Suppressor macrophage treated with lipopolysaccharide for 1 hour (primary cell): ENCODE measurements at regions not wholly inside any gene's neighbourhood (a gene's known extent, or its start where the extent isn't known, plus 50 kb on each side); places are given as distances from the start of the nearest gene placed in this dataset.

ENCODE experiments used
- DNase-seq, 3 donors: peaks; one replicate each; pipeline ENCODE4 v3.0.0-alpha.2; 2020 to 2022

DNA sequence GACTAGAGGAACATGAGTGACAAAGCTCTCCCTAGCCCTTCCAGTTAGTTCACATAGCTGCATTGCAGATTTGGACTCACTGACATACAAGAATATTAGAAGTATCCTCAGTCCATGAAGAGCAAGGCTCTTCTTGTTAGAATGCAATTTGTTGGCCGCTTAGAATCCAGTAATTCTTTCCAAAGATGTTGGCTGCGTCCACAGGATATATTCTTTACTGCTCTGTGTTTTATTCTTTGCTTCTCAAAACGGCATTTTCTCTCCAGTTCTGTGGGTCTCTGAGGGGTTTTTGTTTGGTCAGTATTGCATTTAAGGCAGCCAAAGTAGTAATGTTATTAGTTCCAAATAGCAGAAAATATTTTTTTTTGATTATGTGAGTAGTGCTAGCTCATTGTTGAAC lies 588.6 kb downstream of the DNAJB9 start:
- DNase-seq = no peak

DNA sequence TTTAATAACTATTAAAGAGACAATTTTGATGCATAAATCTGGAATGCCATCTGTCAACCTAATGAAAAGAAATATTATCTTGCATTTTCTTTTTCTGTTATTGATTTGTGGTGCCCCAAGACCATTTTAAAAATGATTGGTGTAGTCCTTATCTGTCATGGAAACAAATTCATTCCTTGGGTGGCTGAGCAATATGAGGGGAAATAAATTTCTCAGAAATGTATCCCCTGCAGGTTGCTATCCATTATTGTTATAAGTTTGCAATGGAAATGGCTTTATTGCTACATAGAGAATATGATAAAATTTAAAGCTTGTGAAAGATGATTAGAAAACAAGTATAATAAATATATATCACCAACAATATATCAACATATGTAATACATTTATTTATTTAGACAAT lies 607.0 kb downstream of the DNAJB9 start:
- DNase-seq = no peak

DNA sequence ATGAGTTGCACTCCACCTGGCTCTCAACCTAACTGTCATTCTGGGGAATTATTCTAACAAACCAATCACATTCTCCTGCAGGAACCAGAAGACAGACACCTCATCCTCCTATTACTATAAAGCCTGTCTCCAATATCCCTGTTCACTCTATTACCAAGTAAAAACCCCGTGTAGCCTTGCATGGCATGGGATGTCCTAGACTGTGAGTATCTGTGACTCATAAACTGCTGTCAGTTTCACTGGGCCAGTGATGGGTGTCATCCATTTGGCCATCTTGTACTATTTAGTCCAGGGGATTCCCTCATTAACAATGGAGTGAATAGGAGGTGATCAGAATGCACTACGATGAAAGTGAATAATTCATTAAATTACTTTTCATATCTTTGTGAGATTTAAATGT lies 608.7 kb downstream of the DNAJB9 start:
- DNase-seq = no peak

DNA sequence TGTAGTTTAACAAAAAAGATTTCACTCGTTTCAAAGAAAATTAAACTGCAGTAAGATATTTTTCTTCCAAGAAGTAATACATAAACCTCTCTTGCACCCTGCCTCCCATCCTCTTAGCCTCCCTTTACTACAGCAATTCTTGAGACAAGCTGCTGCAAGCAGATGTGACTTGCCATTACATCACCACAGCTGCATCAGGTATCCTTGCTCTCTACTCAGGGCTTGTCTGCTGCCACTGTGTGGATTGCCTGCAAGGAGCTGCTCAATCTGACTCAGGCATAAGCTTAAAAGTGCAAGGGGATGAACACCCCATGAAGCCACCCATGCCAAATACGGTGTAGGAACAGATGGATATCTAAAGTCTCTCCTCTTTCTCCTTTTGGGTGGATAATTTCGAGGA lies 609.9 kb downstream of the DNAJB9 start:
- DNase-seq = no peak

DNA sequence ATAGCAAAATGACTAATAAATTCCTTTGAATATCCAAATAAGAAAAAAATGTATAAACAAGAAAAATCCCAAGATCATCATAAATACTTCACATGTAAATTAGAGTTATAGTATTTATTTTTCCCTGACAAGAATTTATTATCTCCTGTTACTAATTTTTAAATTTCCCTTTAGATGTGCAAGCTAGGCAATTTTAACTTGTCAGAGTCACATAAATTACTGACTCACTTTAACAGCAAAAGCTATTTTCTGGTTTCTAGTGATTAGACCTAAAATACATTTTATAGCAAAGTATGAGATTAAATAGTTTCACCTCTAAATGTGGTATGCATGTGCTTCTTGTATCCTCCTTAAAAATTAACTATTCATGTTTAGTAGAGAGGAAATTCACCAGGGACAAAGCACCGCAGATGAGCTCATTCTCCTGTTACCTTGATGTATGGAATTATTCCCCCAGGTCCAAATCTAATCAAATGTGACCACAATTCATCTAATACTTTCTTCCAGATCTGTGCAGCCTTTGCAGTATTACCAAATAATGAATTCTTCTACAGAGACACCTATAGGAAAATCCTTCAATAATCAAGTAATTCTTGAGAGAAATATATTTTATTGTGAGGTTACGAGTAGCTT lies 621.2 kb downstream of the DNAJB9 start:
- no peak for DNase-seq

DNA sequence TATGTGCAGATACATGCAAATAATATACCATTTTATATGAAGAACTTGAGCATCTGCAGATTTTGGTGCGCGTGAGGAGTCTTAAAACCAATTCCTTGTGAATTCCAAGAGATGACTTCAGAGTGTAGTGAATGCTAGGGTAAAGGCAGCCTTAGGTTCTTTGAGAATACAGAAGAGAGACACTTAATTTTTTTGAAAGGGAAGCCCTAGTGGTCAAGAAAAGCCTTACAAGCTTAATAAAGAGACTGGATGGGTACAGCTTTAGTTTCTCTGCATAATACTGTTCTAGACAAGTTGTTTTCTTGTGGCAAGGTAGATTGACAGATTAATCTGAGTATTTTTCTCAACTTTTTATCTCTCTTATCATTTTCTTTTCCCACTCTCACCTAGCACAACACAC lies 636.5 kb downstream of the DNAJB9 start:
- no peak for DNase-seq

DNA sequence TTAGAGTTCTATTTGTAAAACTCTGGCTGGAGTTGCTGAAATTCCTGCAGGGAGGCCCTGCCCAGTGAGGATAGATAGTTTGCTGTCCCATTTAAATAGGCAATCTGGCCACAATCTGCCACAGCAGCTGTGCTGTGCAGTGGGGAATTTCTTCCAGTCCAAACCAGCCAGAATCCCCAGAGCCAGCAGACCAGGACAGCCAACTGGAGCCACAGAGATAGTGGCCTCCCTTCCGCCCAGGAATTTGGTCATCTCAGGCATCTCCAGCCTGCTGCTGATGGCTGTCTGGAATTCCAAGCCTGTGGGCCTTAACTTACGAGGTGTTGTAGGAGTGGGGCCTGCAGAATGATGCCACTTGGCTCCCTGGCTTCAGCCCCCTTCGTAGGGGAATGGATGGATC lies 643.4 kb downstream of the DNAJB9 start:
- no peak for DNase-seq

DNA sequence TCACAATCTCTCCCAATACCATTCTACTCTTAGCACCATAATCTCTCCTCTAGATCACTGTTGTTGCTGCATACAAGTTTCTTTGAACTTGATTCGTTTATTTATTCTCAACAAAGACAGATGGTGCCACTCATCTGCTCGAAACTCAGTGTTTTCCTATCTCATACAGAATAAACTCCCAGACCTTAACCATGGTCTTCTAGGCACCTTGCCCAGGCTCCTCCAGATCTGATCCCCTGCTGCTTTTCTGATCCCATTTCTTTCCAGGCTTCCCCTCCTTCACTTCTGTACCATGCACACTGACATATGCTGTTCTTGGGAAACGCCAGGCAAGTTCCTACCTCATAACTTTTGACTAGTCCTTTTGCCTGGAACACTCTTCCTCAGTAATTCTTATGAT lies 645.7 kb downstream of the DNAJB9 start:
- DNase-seq = no peak

DNA sequence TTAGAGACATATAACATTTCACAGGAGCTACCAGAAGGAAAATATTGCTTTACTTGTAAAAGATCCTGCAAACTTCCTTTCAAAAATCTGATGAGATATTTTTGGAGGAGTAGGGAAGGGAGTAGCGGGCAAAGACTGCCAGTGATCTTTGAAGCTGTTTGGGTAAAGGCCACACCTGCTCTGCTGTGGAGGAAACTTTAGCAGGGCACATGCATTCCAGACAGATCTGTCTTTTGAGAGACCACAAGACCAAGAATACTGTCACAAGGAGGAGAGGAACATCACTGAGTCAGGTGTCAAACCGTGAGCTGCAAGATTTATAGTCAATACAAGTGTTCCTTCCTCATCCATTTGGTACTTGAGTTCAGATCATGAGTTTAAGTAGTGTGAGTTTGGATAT lies 654.4 kb downstream of the DNAJB9 start:
- no peak for DNase-seq

DNA sequence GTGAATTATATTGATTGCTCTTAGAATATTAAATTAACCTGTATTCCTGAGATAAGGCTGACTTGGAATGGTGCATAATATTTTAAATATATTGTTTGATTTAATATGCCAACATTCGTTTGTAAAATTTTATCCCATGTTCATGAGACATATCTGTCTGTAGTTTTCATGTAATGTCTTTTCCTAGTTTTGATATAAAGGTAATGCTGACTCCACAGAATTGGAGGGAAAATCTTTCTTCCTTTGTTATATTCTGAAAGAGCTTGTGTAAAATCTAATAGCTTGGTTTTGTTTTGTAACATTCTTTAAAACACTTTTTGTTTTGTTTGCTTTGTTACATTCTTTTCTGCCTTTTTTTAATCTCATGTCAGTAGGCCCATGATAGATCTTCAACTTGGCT lies 657.0 kb downstream of the DNAJB9 start:
- DNase-seq = no peak

DNA sequence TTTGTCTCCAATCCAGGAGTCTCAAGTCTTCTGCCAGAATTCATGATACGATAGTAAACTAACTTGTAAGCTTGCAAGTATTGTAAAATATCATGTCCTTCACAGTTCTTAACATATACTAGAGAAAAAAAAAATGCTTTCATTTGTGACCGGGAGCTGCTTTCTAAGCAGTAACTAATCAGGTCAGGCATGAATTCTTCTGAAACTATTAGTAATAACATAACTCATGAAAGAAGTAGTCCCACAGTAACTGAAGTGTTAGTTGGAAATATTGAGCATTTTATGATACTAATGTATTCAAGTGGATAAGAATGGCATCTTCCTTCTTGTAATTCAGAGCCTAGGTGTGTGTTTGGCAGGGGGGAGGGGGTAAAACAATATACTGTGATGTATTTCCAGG lies 665.6 kb downstream of the DNAJB9 start:
- DNase-seq = no peak

DNA sequence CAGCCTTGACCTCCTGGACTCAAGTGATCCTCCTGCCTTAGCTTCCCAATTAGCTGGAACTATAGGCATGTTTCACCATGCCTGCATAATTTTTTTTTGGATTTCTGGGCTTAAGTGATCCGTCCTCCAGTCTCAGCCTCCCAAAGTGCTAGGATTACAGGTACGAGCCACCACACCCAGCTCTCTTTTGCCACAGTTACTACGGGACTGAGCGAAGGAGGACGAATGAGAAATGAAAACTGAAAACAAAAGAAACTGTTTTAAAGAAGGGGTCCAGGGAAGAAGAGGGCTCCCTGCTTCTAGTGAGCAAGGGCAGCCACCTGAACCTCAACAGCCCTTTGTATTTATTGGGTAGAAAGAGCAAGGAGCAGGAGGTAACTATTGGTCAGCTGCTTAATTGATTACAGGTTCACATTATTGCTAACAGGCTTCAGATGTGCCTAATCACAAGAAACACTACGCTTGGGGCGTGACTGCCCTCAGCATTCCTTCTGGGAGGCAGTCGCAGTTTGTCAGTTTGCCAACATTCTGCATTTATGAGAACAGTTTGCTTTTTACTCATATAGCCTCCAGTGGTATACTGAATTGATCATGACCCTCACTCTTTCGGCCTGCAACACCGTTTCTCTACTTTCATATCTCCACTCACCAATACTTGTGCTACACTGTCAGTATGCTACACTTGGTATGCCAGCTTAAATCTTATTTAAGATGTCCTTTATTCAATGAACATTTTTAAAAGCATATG lies 676.8 kb downstream of the DNAJB9 start:
- DNase-seq = no peak

DNA sequence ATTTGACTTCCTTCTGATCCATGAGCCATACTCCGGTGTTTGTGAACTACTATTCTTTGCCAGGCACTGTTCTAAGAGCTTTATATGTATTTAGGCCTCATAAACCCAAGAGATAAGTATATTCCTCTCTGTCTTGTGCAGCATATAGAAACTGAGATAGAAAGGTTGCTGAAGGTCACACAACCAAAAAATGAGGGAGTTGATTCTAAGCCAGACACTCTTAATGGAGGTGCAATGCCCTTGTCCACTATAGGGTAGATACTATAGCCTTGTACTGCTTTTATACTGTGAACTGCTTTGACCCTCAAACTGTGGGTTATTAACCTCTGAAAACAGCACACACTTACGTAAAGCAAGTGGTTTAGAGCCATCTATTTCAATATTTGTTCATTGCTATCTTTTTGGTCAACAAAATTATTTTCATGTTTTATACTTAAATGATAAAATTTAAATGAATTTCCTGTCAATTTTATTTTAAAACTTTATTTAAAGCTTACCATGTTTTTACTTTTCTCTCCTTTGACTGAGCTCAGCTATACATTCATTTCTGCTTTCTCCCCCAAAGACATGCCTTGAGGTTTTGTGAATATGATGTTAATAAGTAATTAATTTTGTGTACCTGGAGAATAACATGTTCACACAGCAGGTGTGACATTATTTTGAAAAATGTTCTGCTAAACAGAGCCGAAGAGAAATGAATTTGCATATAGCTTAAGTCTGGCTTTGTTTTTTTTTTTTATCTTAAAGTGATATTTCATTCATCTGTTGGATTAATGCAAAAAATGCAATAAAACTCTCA lies 687.3 kb downstream of the DNAJB9 start:
- no peak for DNase-seq

DNA sequence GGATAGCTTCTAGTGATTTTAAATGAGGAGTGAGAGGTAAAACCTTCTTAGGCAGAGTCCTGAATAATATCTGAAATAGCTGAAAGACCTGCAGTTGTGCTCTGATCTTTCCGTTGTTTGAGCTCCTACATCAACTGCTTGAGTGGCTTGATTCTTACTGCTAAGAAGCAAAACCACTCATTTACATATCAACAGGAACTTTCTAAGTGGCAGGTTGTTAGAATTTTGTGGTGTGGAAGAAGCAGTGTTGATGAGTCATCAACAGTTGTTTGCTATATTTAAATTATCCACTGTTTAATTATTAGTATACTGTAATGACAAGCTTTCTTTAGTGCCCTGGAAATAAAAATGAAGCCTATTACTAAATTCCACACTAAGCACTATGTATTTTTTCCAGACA lies 689.5 kb downstream of the DNAJB9 start:
- no peak for DNase-seq

DNA sequence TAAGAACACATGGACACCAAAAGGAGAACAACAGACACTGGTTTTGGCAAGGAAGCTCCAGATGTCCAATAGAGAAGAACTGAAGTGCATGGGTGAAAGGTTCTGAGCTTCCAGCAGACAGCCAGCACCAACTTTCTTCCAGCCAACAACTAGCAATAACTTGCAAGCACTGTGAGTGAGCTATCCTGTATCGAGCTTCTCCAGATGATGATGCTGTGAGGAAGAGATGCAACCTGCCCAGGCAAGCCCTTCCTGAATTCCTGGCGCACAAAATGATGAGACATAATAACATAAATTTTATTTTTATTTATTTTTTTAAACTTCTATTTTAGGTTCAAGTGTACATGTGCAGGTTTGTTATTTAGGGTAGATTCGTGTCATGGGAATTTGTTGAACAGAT lies 692.1 kb downstream of the DNAJB9 start:
- DNase-seq = no peak

DNA sequence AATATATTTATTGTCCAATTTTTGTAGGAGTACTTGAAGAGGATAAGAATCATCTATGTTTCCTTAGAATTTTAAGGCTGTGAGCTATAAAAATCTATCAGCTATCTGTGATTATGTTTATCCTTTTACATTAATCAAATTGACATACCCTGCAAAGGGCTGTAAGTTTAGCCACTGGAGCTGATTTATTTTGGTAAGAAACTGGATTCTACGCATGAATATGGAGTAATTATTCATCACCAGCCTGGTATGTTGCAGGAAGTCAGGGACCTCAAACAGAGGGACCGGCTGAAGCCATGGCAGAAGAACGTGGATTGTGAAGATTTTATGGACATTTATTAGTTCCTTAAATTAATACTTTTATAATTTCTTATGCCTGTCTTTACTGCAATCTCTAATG lies 696.9 kb downstream of the DNAJB9 start:
- DNase-seq = no peak

DNA sequence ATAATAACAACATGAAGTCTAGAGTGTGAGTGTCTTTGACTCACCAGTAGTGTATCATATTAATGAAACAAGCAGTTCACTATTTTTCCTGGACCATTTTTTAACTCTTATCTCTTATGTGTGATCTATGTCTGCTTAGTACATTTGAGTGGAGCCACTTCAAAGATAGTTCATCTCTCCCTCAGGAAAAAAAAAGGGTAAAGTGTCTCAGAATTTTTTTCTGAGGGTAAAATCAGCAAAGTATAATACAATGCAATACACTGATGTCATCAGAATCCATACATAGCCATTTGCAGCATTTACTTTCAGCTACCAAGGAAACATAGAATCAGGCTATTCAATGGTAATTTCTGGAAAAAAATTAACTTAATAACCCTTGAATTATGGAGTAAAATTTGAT lies 706.7 kb downstream of the DNAJB9 start:
- DNase-seq = no peak

DNA sequence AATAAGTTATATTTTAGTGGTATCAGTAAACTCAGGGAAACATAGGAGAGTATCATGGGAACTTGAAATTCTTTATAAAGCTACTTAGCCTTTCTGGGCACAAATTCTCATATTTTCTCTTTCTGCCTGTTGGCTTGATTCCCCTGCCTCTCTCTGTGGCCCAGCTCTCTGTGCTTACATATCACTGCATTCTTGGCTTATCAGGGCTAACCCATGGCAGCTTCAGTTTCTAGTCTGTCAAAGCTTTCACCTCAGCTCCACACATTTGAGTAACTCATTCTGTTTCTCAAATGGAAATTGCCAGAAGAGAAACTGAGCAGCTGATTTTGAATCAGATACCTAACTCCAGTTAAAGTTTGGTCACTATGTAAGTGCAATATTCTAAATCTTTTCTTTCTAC lies 713.1 kb downstream of the DNAJB9 start:
- DNase-seq = no peak

DNA sequence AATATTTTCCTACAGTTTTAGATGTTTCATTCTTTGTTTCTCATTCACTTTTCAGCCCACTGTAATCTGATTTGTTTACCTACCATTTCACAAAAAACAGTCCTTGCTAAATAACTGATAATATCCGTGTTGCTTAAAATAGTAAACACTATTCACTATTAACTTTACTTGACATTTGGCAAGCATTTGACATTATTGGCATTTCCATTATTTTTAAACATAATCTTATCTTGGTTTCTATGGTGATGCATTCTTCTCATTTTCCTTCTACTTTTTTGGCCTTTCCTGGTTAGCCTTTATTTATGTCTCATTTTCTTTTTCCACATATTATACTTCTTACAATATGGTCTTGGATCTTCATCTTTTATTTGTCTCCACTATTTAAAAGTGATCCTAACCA lies 715.3 kb downstream of the DNAJB9 start:
- no peak for DNase-seq

DNA sequence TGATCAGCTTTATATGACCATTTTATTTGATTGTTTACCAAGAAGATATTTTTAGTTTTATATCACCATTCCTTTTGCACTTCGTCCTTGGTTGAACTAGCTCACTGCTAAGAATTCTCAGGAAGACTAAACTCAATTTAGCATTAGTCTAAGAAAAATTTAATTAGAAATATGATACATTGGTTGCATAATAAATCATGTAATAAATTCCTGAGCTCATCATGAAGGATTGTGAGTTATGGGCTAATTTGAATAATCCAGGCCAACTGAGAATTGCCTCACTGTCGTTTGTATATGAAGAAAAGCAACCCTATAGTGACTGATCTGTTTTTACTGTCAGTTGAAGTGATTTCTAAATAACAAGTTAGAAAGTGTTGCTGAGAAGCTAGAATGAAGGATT lies 725.5 kb downstream of the DNAJB9 start:
- DNase-seq = no peak

DNA sequence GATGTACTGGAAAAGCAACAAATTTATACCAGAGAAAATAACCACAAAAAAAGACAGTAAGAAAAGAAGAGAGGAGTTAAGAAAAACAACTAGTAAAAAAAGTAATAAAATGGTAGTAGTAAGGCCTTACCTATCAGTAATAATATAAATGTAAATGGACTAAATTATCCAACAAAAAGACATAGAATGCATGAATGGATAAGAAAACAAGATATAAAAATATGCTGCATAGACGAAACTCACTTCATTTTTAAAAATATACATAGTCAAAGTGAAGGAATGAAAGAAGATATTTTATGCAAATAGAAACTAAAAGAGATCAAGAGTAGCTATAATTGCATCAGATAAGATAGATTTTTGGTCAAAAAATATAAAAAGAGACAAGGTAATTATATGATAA lies 739.1 kb downstream of the DNAJB9 start:
- no peak for DNase-seq

DNA sequence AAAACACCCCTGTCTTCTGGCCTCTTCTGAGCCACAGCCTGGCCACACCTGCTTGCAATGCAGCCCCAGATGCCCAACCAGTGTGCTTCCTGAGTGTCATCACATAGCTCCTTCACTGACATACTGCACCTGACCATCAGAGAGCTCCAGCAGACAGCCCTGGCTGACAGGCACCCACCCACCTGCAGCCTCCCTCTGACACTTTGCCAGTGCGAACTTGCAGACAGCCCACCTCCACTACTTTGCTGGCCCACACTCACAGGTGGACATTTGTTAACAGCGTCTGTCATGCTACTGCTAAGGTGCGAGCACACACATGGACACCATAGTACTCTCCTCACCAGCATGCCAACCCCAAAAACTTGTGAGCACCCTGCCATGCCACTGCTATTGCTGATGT lies 740.1 kb downstream of the DNAJB9 start:
- no peak for DNase-seq

DNA sequence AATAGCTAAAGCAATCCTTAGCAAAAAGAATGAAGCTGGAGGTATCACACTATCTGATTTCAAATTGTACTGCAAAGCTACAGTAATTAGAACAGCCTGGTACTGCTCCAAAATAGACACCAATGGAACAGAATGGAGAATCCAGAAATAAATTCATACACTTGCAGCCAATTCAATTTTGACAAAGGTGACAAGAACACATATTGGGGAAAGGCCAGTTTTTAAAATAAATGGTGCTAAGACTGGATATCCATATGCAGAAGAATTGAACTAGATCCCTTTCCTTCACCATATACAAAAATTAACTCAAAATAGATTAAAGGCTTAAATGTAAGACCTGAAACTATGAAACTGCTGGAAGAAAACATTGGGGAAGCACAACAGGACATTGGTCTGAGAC lies 748.5 kb downstream of the DNAJB9 start:
- DNase-seq = no peak

DNA sequence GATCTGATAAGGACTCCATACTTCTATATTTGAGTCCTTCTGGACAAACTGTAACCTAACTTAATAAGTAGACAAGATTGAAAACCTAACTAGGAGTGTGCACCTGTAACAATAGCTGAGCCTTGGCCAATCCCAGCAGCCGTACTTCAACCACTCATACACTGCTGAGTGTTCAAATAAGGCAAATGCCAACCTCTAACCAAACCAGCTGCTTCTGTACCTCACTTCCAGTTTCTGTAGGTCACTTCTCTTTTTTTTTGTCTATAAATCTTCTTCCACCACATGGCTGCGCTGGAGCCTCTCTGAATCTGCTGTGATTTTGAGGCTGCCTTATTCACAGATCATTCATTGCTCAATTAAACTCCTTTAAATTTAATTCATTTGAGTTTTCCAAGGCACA lies 753.2 kb downstream of the DNAJB9 start:
- no peak for DNase-seq
